ENCODE measurements at regions not wholly inside any gene's neighbourhood (a gene's known extent, or its start where the extent isn't known, plus 50 kb on each side); places are given as distances from the start of the nearest gene placed in this dataset.

GRCh38 chr10:106341356-106341755, 823.1 kb downstream of the SORCS1 start:
- no peaks in the 10 kb centered on the region for H3K79me1 ChIP-seq (ENCODE audit: low read length)
- H3K18ac ChIP-seq (ENCODE audit: low read length): no peak overlapping the region
- H3K4me1 ChIP-seq (ENCODE audit: control insufficient read depth in 1 of 2, insufficient read depth in 2 of 2, low read length in 2 of 2): no peaks in the 10 kb centered on the region
- no peak overlapping the region for H3K4me2 ChIP-seq (ENCODE audit: low read length)
- DNase-seq: no peak
- H2BK120ac ChIP-seq (ENCODE audit: insufficient read depth, low read length, poor library complexity): no peak overlapping the region
- H4K91ac ChIP-seq (ENCODE audit: low read depth, low read length): no peak overlapping the region
- no peak overlapping the region for H2BK12ac ChIP-seq (ENCODE audit: low read length)
- no peak overlapping the region for H2BK5ac ChIP-seq (ENCODE audit: low read depth, low read length, poor library complexity)
- H2AFZ ChIP-seq (ENCODE audit: insufficient read depth, low read length, poor library complexity): no peak overlapping the region
- H3K9me3 ChIP-seq (ENCODE audit: insufficient read depth, low read depth, low read length): no peaks in the 10 kb centered on the region
- H3K9ac ChIP-seq (ENCODE audit: low read length): no peak overlapping the region
- no CpG with 5 or more reads among the region's 3 CpGs for WGBS (ENCODE audit: extremely low coverage, insufficient coverage, insufficient read length)
- no peak overlapping the region for H3K27ac ChIP-seq (ENCODE audit: low read depth, low read length)
- H4K12ac ChIP-seq (ENCODE audit: low read depth, low read length): no peak overlapping the region
- H3K27me3 ChIP-seq (ENCODE audit: insufficient read depth, low read length): no peaks in the 10 kb centered on the region
- no peak overlapping the region for H3K23ac ChIP-seq (ENCODE audit: low read length)
- H3K4me3 ChIP-seq (ENCODE audit: low read depth, low read length): no peak overlapping the region
- H3K14ac ChIP-seq (ENCODE audit: low read length): no peak overlapping the region
- H2AK5ac ChIP-seq (ENCODE audit: low read length): no peak overlapping the region
- no peak overlapping the region for H3K4ac ChIP-seq (ENCODE audit: low read depth, low read length)
- no peaks in the 10 kb centered on the region for H3K79me2 ChIP-seq (ENCODE audit: control insufficient read depth, insufficient read depth, low read length, poor library complexity)
- H4K8ac ChIP-seq (ENCODE audit: low read depth, low read length): no peak overlapping the region
- no peaks in the 10 kb centered on the region for H3K36me3 ChIP-seq (ENCODE audit: control insufficient read depth in 1 of 2, insufficient read depth in 2 of 2, low read length in 2 of 2)

- no peak overlapping the region for H2BK5ac ChIP-seq (ENCODE audit: low read depth, low read length, poor library complexity)
- no CpG with 5 or more reads among the region's 2 CpGs for WGBS (ENCODE audit: extremely low coverage, insufficient coverage, insufficient read length)
- no peak overlapping the region for H2BK12ac ChIP-seq (ENCODE audit: low read length)
- no peaks in the 10 kb centered on the region for H3K9me3 ChIP-seq (ENCODE audit: insufficient read depth, low read depth, low read length)
- no peaks in the 10 kb centered on the region for H3K36me3 ChIP-seq (ENCODE audit: control insufficient read depth in 1 of 2, insufficient read depth in 2 of 2, low read length in 2 of 2)
- H3K14ac ChIP-seq (ENCODE audit: low read length): no peak overlapping the region
- H2AK5ac ChIP-seq (ENCODE audit: low read length): no peak overlapping the region
- H3K4me3 ChIP-seq (ENCODE audit: low read depth, low read length): no peak overlapping the region
- no peak overlapping the region for H2BK120ac ChIP-seq (ENCODE audit: insufficient read depth, low read length, poor library complexity)
- no peak overlapping the region for H2AFZ ChIP-seq (ENCODE audit: insufficient read depth, low read length, poor library complexity)
- no peaks in the 10 kb centered on the region for H3K79me1 ChIP-seq (ENCODE audit: low read length)
- H3K18ac ChIP-seq (ENCODE audit: low read length): no peak overlapping the region
- H4K91ac ChIP-seq (ENCODE audit: low read depth, low read length): no peak overlapping the region
- no peaks in the 10 kb centered on the region for H3K27me3 ChIP-seq (ENCODE audit: insufficient read depth, low read length)
- H3K9ac ChIP-seq (ENCODE audit: low read length): no peak overlapping the region
- H3K4ac ChIP-seq (ENCODE audit: low read depth, low read length): no peak overlapping the region
- DNase-seq: no peak
- H3K23ac ChIP-seq (ENCODE audit: low read length): no peak overlapping the region
- no peaks in the 10 kb centered on the region for H3K4me1 ChIP-seq (ENCODE audit: control insufficient read depth in 1 of 2, insufficient read depth in 2 of 2, low read length in 2 of 2)
- no peak overlapping the region for H3K4me2 ChIP-seq (ENCODE audit: low read length)
- no peaks in the 10 kb centered on the region for H3K79me2 ChIP-seq (ENCODE audit: control insufficient read depth, insufficient read depth, low read length, poor library complexity)
- H4K12ac ChIP-seq (ENCODE audit: low read depth, low read length): no peak overlapping the region
- H4K8ac ChIP-seq (ENCODE audit: low read depth, low read length): no peak overlapping the region
- H3K27ac ChIP-seq (ENCODE audit: low read depth, low read length): no peak overlapping the region
Observed at GRCh38 chr10:106338486-106338885, 826.0 kb downstream of the SORCS1 start.

- no peak overlapping the region for H2BK5ac ChIP-seq (ENCODE audit: low read depth, low read length, poor library complexity)
- H3K79me2 ChIP-seq (ENCODE audit: control insufficient read depth, insufficient read depth, low read length, poor library complexity): no peaks in the 10 kb centered on the region
- H3K27me3 ChIP-seq (ENCODE audit: insufficient read depth, low read length): no peaks in the 10 kb centered on the region
- H2AFZ ChIP-seq (ENCODE audit: insufficient read depth, low read length, poor library complexity): no peak overlapping the region
- no peak overlapping the region for H2AK5ac ChIP-seq (ENCODE audit: low read length)
- H3K36me3 ChIP-seq (ENCODE audit: control insufficient read depth in 1 of 2, insufficient read depth in 2 of 2, low read length in 2 of 2): no peaks in the 10 kb centered on the region
- no peak overlapping the region for H3K18ac ChIP-seq (ENCODE audit: low read length)
- no peaks in the 10 kb centered on the region for H3K4me1 ChIP-seq (ENCODE audit: control insufficient read depth in 1 of 2, insufficient read depth in 2 of 2, low read length in 2 of 2)
- no CpG with 5 or more reads among the region's 5 CpGs for WGBS (ENCODE audit: extremely low coverage, insufficient coverage, insufficient read length)
- H3K4me3 ChIP-seq (ENCODE audit: low read depth, low read length): no peak overlapping the region
- H3K79me1 ChIP-seq (ENCODE audit: low read length): no peaks in the 10 kb centered on the region
- no peak overlapping the region for H2BK120ac ChIP-seq (ENCODE audit: insufficient read depth, low read length, poor library complexity)
- no peaks in the 10 kb centered on the region for H3K9me3 ChIP-seq (ENCODE audit: insufficient read depth, low read depth, low read length)
- no peak overlapping the region for H4K8ac ChIP-seq (ENCODE audit: low read depth, low read length)
- no peak overlapping the region for H4K12ac ChIP-seq (ENCODE audit: low read depth, low read length)
- no peak overlapping the region for H3K27ac ChIP-seq (ENCODE audit: low read depth, low read length)
- no peak for DNase-seq
- no peak overlapping the region for H3K9ac ChIP-seq (ENCODE audit: low read length)
- no peak overlapping the region for H3K23ac ChIP-seq (ENCODE audit: low read length)
- no peak overlapping the region for H4K91ac ChIP-seq (ENCODE audit: low read depth, low read length)
- no peak overlapping the region for H3K4ac ChIP-seq (ENCODE audit: low read depth, low read length)
- H3K4me2 ChIP-seq (ENCODE audit: low read length): no peak overlapping the region
- no peak overlapping the region for H2BK12ac ChIP-seq (ENCODE audit: low read length)
- H3K14ac ChIP-seq (ENCODE audit: low read length): no peak overlapping the region
Observed at GRCh38 chr10:106336874-106337273, 827.6 kb downstream of the SORCS1 start.

- H2AFZ ChIP-seq (ENCODE audit: insufficient read depth, low read length, poor library complexity): no peak overlapping the region
- no peak for DNase-seq
- H3K79me1 ChIP-seq (ENCODE audit: low read length): no peaks in the 10 kb centered on the region
- H2AK5ac ChIP-seq (ENCODE audit: low read length): no peak overlapping the region
- peaks cover 2% of the 10 kb centered on the region for H3K9me3 ChIP-seq (ENCODE audit: insufficient read depth, low read depth, low read length)
- H3K27ac ChIP-seq (ENCODE audit: low read depth, low read length): no peak overlapping the region
- H3K4me3 ChIP-seq (ENCODE audit: low read depth, low read length): no peak overlapping the region
- no peak overlapping the region for H3K4me2 ChIP-seq (ENCODE audit: low read length)
- H3K9ac ChIP-seq (ENCODE audit: low read length): no peak overlapping the region
- H2BK5ac ChIP-seq (ENCODE audit: low read depth, low read length, poor library complexity): no peak overlapping the region
- no peak overlapping the region for H2BK120ac ChIP-seq (ENCODE audit: insufficient read depth, low read length, poor library complexity)
- no peaks in the 10 kb centered on the region for H3K79me2 ChIP-seq (ENCODE audit: control insufficient read depth, insufficient read depth, low read length, poor library complexity)
- H4K91ac ChIP-seq (ENCODE audit: low read depth, low read length): no peak overlapping the region
- H4K8ac ChIP-seq (ENCODE audit: low read depth, low read length): no peak overlapping the region
- no peaks in the 10 kb centered on the region for H3K4me1 ChIP-seq (ENCODE audit: control insufficient read depth in 1 of 2, insufficient read depth in 2 of 2, low read length in 2 of 2)
- H3K27me3 ChIP-seq (ENCODE audit: insufficient read depth, low read length): no peaks in the 10 kb centered on the region
- no CpG with 5 or more reads among the region's 3 CpGs for WGBS (ENCODE audit: extremely low coverage, insufficient coverage, insufficient read length)
- no peak overlapping the region for H3K23ac ChIP-seq (ENCODE audit: low read length)
- H3K36me3 ChIP-seq (ENCODE audit: control insufficient read depth in 1 of 2, insufficient read depth in 2 of 2, low read length in 2 of 2): no peaks in the 10 kb centered on the region
- no peak overlapping the region for H3K14ac ChIP-seq (ENCODE audit: low read length)
- H2BK12ac ChIP-seq (ENCODE audit: low read length): no peak overlapping the region
- H3K18ac ChIP-seq (ENCODE audit: low read length): no peak overlapping the region
- no peak overlapping the region for H3K4ac ChIP-seq (ENCODE audit: low read depth, low read length)
- H4K12ac ChIP-seq (ENCODE audit: low read depth, low read length): no peak overlapping the region
Observed at GRCh38 chr10:106327747-106328146, 836.8 kb downstream of the SORCS1 start.

Measured in trophoblast cell (in vitro differentiated cells and primary cell).